ENCODE measurements at regions not wholly inside any gene's neighbourhood (a gene's known extent, or its start where the extent isn't known, plus 50 kb on each side); places are given as distances from the start of the nearest gene placed in this dataset.
"Not testable (repeated sequence)": the region's sequence is repeated elsewhere in the genome, so short reads cannot be mapped to it uniquely, and the experiment has no call there.

- intact Hi-C loops (cut with DNase I; ENCODE audit: low total_unique reads) = no loop called here
- no peaks in the 10 kb centered on the region for H3K36me3 ChIP-seq
- no peaks in the 10 kb centered on the region for H3K9me3 ChIP-seq
- H3K4me1 ChIP-seq = no peaks in the 10 kb centered on the region
- H3K4me3 ChIP-seq = no peak overlapping the region
- ATAC-seq (no peak), DNase-seq (no peak)
- no peaks in the 10 kb centered on the region for H3K27me3 ChIP-seq
- H3K27ac ChIP-seq = no peak overlapping the region
- in situ Hi-C loops (cut with MboI; ENCODE audit: low sequenced_read_pairs in 4 of 4) = no loop called here
- TF ChIP-seq CTCF (IDR thresholded peaks at IDR 0.05 in 4 of 5, conservative IDR thresholded peaks at IDR 0.05 in 1 of 5) (no peak), POLR2A (IDR thresholded peaks at IDR 0.05) (no peak)
Observed at GRCh38 chr6:94727710-94728109, 849.6 kb upstream of the MANEA start.

- DNase-seq = no peak
- Histone ChIP-seq H3K9me3 (no peaks in the 10 kb centered on the region), H3K27ac (no peak overlapping the region), H3K36me3 (no peaks in the 10 kb centered on the region), H3K4me1 (no peaks in the 10 kb centered on the region), H3K4me3 (no peak overlapping the region), H3K27me3 (no peaks in the 10 kb centered on the region)
- TF ChIP-seq CTCF (IDR thresholded peaks at IDR 0.05 in 4 of 5, conservative IDR thresholded peaks at IDR 0.05 in 1 of 5) = no peak
- TF ChIP-seq POLR2A (IDR thresholded peaks at IDR 0.05) = no peak
- in situ Hi-C loops (cut with MboI; ENCODE audit: low sequenced_read_pairs in 4 of 4) (no loop called here), intact Hi-C loops (cut with DNase I; ENCODE audit: low total_unique reads) (no loop called here)
- no peak for ATAC-seq
Observed at GRCh38 chr6:94721459-94721858, 855.9 kb upstream of the MANEA start.

DNA sequence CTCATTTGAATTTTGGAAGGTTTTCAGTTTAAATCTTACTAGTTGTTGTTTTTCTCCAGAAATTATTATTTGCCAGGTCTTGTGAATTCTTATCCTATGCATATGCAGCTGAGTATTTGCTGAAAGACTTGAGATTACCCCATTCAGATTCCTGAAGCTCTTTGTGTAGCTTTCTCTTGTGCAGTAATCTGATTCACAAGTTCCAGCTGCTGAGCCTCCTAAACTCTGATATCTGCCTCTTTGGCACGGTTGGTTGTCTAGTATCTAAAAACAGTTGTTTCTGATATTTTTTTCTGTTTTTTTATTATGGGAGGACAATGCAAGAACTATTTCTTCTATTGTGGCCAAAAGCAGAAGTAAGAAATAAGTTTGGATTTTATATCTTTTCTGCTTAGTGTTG lies 863.9 kb upstream of the MANEA start:
- Histone ChIP-seq H3K4me3 (no peak overlapping the region), H3K9me3 (no peaks in the 10 kb centered on the region), H3K27ac (no peak overlapping the region), H3K4me1 (no peaks in the 10 kb centered on the region), H3K27me3 (no peaks in the 10 kb centered on the region), H3K36me3 (no peaks in the 10 kb centered on the region)
- ATAC-seq = no peak
- intact Hi-C loops (cut with DNase I; ENCODE audit: low total_unique reads) = no loop called here
- no peak for TF ChIP-seq CTCF (IDR thresholded peaks at IDR 0.05 in 4 of 5, conservative IDR thresholded peaks at IDR 0.05 in 1 of 5)
- no peak for TF ChIP-seq POLR2A (IDR thresholded peaks at IDR 0.05)
- in situ Hi-C loops (cut with MboI; ENCODE audit: low sequenced_read_pairs in 4 of 4) = no loop called here
- no peak for DNase-seq

GRCh38 chr6:94698773-94699172 lies 878.6 kb upstream of the MANEA start:
- H3K36me3 ChIP-seq = no peaks in the 10 kb centered on the region
- no peaks in the 10 kb centered on the region for H3K4me1 ChIP-seq
- ATAC-seq (no peak), DNase-seq (no peak)
- TF ChIP-seq CTCF (IDR thresholded peaks at IDR 0.05 in 4 of 5, conservative IDR thresholded peaks at IDR 0.05 in 1 of 5) (no peak), POLR2A (IDR thresholded peaks at IDR 0.05) (no peak)
- no peak overlapping the region for H3K27ac ChIP-seq
- H3K4me3 ChIP-seq = no peak overlapping the region
- H3K9me3 ChIP-seq = no peaks in the 10 kb centered on the region
- intact Hi-C loops (cut with DNase I; ENCODE audit: low total_unique reads) = no loop called here
- in situ Hi-C loops (cut with MboI; ENCODE audit: low sequenced_read_pairs in 4 of 4) = no loop called here
- H3K27me3 ChIP-seq = no peaks in the 10 kb centered on the region

DNA sequence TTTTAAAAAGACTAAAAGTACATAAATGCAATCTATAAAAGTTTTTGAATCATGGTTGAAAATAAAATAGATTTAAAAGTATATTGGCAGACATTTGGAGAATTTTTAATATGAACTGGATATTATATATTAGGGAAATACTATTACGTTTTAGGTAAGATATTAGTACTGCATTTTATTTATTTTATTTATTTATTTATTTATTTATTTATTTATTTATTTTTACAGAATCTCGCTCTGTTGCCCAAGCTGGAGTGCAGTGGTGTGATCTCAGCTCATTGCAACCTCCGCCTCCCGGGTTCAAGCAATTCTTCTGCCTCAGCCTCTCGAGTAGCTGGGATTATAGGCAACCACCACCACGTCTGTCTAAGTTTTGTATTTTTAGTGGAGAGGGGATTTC lies 890.1 kb upstream of the MANEA start:
- H3K27ac ChIP-seq; DNase-seq; in situ Hi-C loops (cut with MboI; ENCODE audit: low sequenced_read_pairs in 4 of 4); H3K4me3 ChIP-seq; H3K36me3 ChIP-seq; ATAC-seq; H3K27me3 ChIP-seq; intact Hi-C loops (cut with DNase I; ENCODE audit: low total_unique reads); H3K9me3 ChIP-seq; H3K4me1 ChIP-seq: not testable (repeated sequence)

Measured in gastrocnemius medialis (tissue), 4 donors.